ENCODE measurements at regions not wholly inside any gene's neighbourhood (a gene's known extent, or its start where the extent isn't known, plus 50 kb on each side); places are given as distances from the start of the nearest gene placed in this dataset.

DNA sequence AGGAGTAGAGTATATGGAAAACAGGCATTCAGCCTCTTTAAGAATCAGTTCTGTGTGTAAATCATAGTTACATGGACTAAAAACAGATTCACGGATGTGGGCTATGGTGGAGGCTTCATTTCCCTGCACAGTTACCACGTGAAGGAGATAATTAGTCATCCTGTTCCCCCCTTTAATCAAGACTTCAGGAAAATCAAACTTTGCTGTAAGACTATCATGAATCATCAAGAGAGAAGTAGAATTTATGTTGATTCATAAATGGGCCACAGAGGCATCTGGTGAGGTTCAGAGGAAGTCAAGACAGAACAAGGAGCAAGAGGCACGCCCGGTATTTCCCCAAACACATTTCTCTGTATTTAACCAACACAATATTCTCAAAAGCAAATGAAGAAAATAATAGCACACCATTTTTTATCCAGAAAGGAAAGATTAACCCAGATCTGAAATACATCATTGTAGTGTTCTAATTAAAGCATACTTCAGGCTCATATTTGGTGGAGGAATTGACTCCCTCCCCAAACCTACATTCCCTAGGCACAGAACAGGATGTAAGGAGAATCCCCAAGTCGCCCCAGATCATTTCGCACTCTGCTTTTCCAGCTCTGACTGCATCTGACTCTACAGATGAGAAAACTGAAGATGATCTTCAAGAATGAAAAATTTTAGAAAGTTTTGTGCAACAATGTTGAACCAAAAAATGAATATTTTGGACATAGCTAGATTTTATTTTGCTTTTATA lies 175.8 kb upstream of the GAS1 start:
- DNase-seq, result no peak

DNA sequence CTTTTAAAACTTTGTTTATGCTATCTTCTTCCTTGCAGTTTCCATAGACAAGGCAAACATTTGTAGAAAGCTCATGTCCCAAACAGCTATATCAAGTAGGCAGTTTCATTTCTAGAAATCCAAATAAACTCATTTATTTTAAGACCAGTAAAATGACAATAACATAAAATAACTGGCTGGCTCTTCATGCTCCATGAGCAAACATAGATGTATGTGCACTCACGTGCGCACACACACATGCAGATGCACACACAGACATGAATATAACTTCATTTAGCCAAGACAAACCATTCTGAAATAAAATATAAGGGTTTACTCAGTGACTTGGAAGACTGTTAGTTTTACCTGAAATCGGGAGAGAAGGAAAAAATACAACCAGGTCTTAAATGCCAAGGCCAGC lies 176.5 kb upstream of the GAS1 start:
- DNase-seq, result no peak

DNA sequence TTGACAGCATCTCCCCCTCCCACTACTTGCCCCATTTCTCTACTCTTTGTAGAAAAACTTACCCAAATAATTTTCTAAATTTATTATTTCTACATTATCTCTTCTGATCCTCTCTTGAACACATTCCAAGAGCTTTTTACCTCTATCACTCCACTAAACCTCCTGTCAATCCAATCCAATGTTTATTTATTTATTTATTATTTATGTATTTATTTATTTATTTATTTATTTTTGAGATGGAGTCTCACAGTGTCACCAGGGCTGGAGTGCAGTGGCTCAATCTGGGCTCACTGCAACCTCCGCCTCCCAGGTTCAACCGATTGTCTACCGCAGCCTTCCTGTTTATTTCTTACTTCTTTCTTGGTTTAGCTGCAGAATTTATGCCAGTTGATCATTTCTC lies 178.5 kb upstream of the GAS1 start:
- no peak for DNase-seq

DNA sequence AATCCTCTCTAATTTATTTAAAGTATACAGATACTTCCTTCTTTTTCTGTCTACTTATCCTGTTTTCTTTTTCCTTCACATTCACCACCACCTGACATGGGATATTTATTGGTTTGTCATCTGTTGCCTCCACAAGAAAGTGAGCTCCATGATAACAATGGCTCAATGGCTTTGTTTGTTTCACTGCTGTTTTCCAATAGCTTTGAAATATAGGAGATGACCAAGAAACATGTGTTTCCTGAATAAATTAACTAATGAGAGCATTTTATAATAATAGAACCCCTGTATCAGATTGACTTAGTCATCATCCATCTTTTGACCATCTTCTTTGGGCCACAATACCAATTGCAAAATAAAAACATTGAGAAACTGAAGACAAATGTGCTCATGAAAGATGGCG lies 180.2 kb upstream of the GAS1 start:
- no peak for DNase-seq

DNA sequence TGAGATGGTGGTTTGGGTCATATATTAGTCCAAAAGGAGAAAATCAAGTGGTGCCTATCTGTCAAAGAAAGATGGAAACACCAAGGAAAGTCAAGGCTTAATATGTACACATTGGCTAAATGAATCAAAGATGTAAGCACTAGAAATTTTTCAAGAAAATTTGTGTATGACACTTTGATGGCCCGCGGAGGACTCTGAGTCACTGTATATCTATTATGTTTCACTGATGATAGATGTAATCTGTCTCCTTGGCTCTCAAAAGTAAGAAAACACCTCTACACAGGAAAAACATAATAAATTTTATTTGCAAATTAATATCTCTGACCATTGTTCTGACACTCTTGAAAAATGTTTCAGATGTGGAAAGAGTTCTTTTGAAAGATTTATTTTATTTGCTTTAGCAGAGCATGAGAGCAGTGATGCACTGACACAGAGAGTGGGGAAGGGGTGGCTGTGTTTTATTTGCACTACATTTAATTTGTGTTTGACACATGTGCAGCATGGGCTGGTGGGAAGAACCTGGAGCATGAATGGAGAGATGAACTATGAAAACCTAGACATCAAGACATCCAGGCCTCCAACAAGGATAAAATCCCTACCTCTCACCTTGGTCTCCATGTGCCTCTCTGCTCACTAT lies 180.8 kb upstream of the GAS1 start:
- DNase-seq, result no peak

DNA sequence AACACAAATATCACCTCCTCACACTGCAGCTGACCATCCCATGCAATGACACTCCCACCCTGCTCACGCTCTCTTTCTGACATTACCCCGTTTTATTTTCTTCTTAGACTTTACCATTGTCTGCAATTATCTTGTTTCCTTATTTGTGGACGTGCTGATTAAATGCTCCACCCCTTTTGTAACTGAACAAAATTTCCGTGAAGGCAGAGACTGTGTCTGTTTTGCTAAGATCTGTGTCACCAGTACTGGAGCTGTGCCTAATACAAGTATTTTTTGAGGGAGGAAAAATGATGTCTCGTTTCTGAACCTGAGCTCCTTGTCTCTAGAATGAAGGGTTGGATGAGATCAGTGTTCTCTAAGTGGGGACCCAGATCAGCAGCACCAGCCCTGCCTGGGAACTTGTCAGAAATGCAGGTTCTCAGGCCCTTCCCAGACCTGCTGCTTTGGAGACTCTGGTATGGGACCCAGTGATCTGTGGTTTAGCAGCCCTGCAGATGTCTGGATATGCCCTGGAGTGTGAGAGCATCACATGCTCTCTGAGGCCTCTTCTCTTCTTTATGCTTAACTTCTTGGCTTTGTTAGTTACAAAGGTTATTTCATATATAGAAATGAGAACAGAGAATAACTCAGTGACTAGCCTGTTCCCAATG lies 181.7 kb upstream of the GAS1 start:
- DNase-seq, result no peak

DNA sequence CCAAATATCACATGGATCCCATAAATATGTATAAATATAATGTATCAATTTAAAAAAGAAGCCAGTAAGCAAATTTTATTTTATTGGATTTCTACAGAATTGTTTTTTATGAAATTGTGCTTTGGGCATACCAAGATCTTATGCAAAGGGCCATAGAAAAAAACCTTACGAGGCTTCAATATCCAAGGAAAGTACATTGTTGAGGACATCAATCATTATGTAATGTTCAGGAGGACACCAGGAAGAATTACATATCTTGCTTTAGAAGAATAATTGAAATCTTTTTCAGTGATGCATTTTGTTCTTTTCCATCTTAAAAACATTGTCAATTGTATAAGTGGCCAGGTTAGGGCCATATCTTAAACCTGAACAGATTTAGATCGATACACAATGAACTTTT lies 187.8 kb upstream of the GAS1 start:
- no peak for DNase-seq

DNA sequence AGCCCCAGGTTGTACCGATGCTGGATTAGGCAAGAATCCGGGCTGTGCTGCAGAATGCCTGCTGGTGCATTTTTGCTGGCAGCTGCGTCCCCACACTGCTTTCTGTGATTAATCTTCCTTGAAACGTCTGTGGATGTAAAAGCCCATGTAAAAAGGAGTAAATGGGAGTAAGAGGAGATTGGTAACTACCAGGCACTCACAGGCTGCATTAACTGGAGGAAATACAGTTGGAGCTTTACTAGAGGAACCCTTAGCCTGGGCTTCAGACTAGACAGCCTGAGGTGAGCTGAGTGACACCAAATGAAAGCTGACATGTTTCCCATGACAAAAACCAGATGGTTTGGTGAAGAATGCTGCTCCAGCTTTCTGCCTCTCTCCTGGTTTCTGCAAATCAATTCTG lies 190.4 kb upstream of the GAS1 start:
- DNase-seq, result no peak

DNA sequence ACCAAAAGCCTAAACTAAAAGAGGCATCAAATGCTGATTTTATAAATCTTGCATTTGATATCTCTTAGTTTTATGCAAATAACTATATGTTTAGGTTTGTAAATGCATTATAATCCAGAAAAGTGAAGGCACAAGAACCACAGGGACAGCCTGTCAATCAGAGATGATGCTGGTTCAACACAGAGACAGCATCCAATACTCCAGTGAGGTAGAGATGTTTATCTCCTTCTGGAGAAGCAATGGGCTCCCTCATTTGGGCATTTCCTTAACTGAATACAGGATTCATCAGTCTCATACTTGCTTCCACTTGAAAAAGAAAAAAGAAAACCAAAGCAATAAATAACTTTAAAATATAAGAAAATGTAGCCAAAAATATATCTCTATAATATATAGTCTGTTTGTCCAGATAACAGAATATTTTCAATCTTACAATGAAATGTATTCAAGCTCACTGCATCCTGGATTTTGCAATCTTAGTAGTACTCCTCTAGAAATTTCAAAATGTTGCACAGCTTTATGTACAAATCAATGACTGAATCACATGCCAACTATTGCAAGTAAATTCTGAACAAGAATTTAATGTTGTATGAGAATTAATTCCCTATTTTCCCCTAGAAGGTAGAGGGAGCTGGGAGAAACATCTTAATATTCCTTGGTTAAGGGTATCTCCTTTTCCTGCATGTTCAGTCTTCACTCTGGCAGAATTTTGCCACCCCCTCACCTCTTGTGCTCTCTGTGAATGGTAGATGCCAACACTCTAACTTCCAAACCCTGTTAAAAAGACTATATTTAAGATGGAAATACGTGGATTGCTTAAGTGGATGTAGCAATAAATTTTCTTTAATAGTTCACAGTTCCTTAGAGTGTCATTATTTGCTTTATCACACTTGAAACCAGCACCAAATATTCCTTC lies 191.1 kb upstream of the GAS1 start:
- DNase-seq, result no peak

DNA sequence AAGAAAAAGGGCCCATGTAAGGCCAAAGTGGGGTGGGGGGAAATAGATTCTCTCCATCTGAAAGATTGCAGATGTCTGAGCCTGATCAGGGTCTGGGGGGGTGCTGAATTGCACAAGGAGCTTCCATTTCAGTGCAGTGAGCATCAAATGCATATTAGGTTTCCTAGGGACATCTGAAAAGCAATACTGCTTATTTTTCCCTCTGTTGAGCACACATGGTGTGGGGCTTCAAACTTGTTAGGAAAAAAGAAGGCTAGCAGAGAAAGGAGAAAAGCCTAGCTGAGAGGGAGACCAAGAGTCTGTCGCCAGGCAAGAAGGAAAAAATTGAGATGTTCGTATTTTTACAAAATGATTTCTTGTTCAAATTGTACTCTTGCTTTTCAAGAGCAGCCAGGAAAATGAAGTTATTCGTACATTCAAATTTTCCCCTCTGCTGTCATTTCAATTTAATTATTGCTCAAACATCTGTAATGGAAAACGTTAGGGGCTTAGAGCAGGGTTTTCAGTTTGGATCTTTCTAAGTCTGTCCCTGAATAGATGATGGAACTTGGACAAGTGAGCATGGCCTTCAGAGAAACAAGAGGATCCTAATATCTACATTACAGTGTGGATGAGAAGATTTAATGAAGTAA lies 191.9 kb upstream of the GAS1 start:
- DNase-seq, result no peak

DNA sequence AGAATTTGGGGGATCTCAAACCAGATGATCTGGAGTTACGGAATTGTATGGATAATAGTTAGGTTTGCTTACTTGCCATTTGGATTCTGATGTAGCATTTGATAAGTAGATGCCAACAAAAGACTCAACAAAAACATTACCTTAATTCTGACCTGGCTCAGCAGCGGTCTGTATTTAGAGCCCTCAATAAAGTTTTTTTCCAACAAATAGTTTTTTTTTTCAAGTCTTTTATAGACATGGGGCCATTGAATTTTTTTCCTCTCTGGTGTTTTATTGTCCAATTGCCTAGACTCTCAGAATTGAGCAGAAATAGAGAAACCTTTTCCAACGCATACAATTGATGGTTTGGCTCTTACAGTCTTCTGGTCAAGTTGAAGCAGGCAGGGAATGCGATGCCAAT lies 192.8 kb upstream of the GAS1 start:
- DNase-seq, result no peak

DNA sequence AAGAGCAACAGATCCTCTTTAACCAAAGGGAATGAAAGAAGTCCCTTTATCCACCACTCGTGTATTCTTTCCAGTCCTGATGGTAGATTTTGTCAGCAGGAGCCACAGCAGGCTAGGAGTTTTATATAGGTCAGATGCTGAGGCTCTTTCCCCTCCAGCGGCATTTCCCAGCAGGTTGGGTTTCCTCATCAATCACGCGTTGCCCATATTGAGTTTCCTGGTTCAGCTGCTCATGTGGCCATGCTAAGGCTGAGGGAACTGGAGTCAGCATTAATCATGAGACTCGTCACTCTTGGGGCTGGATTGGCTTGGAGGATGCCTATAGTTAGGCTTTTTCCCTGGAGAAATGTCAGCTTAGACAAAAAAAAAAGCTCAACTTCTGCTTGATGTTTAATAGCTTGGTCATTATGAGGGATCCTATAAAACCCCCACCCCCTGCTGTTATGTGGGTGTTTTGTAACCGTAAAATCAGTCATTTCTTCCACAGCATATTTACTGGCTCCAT lies 193.4 kb upstream of the GAS1 start:
- DNase-seq, result no peak

DNA sequence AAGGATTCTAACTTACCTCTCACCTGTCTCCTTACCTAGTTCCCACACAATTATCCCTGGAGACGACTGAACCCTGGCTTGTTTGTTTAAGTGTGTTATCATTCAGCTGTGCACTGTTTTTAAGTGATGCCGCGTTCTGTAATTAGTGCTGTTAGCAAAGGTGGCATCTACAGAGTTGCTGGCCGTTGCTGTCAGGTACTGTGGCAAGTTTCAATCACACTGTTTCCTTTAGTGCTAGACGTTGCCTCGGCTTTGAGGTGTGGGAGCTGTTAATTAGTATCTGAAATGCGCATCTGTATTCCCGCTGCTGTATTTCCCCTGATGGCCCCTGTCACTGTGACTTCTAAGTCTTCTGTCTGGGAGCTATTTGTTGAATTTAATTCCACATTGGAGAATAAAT lies 193.8 kb upstream of the GAS1 start:
- DNase-seq, result no peak

DNA sequence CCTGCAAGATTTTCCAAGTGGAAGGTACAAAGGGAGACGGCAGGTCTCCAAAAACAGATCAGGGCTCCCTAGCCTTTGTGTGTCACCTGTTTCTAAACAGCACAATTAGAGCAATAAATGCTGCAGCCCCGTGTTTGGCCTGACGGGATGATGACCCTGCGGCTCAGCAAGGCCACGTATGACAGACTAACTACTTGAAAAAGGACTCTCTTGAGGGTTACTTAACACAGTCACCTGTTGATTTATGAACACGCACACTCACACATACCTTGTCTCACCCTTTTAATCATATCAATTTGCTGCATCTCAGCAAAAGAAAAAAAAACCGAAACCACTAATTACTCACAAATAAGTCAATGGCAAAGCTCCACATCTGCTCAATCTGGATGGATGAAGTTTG lies 199.6 kb upstream of the GAS1 start:
- DNase-seq, result no peak

DNA sequence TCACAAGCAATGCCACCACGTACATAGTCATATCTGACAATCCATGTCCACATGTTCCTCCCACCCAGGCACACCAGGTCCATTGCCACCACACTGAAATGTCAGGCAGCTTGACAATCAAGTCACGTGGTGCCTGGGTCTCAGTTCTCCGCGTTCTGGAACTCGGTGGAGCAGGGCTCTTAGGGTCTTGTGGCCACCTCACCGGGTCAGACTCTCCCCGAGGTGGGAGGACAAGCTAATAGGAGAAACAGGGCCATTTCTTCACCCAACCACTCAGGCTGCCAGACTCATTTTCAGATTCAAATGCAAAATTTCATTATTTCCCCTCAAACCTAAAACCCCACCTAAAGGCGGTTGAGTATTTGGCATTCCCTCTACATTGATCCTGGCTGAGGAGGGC lies 200.5 kb upstream of the GAS1 start:
- DNase-seq, result no peak

DNA sequence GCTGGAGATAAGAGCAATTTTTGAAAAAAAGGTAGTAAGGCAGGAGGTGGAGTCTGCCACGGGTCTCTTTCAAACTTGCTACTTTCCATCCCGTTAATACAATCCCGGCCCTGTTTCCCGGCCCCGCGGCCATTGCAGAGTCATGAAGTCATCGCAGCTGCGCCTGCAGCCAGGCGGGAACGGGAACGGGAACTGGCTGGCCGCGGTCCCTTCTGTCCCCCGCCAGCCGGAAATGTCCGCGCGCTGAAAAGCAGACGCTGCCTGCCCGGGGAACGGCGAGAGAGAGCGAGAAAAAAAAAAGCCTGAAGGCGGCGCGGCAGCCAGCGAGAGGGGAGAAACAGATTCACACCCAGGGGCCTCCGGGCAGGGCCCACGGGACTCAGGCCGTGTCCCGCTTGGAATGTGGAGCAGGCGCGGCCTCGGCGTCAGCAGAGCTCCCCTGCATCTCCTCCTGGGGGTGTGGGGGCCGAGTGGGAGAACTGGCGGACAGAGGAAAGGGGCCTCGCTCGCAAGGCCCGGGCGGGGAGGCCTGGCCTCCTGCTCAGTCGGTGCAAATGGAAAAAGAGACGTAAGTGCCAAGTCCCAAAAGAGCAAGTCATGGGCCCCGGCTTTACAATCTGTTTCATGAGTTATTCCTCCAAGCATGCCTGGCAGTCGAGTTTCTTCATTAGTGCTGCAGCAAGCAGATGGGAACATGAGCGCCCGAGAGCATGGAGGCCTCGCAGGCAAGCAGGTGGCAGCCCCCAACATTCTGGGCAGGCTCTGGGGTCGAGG lies 201.2 kb upstream of the GAS1 start:
- DNase-seq, result peak; percentile 6

DNA sequence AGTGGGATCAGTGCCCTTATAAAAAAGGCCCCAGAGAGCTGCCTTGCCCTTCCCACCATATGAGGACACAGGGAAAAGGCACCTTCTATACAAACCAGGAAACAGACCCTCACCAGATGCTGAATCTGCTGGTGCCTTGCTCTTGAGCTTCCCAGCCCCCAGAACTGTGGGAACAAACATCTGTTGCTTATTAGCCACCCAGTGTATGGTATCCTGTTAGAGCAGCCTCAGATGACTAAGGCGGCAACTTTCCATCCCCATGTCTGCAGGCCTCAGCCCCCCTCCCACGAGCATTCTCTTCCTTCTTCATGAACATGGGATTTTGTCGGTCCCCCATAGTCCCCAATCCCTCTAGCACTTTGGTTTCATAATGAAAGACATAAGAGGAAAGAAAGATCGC lies 202.5 kb upstream of the GAS1 start:
- DNase-seq, result no peak

DNA sequence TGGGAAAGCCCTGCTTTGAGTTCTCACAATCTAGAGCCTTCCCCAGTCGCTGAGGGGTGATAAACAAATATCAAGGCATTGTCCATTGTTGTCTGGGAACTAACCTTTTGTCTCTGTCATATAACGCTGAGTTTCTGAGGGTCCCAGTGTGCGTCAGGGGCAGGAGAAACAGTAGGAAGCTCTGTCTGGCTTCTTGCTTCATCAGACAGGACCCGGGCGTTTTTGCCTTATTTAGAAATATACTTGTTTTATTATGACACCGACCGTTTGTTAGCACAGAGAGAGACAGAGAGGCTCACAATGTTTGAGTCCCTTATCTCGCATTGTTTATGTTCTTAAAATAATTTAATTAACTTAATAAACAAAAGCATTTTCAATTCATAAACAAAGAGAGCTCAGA lies 204.9 kb upstream of the GAS1 start:
- DNase-seq, result no peak

DNA sequence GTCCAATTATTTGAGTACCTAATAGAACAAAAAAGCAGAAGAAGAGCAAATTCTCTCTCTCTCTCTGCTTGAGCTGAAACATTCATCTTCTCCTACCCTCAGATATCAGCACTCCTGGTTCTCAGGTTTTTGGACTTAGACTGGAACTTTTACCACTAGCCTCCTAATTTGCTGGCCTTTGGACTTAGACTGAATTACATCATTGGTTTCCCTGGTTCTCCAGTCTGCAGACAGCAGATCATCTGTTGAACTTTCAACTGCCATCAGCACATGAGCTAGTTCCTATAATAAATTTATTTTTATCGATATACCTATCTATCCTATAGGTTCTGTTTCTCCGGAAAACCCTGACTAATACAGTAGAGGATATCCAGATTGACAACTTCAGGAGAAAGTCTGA lies 208.9 kb upstream of the GAS1 start:
- DNase-seq, result no peak

DNA sequence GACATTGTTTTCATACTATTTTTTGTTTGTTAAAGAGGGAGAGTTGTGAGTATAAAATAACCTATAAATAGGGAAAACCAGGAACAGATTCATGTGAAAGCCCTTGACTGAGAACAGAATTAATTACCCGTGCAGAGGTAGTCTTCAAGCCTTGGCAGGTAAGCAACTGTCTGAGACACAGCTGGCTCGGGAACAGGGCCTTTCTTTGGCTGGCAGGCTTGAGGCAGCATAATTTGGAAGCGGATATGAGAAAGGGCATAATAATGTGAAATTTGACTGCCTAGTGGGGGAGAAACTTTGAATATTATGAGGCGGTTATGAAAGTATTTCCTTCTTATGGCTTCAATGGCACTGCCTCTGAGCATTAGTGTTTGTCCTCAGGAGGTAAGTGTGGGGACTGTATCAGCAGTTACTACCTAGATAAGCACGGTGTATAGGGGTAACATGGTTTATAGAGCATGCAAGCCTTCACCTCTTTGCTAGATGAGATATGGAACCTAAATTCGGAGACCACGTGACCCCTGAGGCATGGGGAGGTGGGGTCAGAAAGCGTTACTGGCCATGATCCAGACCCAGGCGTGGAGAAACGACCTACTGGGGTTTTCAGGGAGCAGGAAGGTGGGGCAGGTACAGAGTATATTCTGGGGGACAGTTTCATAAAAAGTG lies 210.2 kb upstream of the GAS1 start:
- DNase-seq, result no peak

DNA sequence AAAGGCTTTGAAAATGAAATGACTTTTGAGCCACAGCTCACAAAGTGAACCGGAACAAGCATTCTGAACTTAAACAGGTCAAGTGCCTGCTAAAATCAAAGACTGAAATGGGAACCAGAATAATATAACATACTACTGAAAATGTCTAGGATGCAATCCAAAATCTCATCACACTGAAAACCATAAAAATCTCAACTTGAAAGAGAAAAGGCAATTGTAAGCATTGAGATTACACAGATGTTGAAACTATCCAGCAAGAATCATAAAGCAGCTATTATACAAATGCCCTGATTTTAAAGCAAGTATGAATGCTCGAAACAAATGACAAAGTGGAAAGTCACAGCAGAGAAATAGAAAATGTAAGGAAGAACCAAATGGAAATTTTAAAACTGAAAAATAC lies 211.5 kb upstream of the GAS1 start:
- no peak for DNase-seq
